SK-N-SH treated with all-trans-retinoic acid at 6 μM for 48 hours (cell line): ENCODE measurements at regions not wholly inside any gene's neighbourhood (a gene's known extent, or its start where the extent isn't known, plus 50 kb on each side); places are given as distances from the start of the nearest gene placed in this dataset.

Experiments
- ATAC-seq: fragments of 200-7000 bp; cut with Tn5 transposase; 3 replicates; pipeline ENCODE4 v1.9.1; 2020; ENCODE audit warnings: mild to moderate bottlenecking, moderate library complexity
- ARNTL ChIP-seq: fragments of 450-650 bp; formaldehyde crosslinking; IDR thresholded peaks from 2 replicates; pipeline ENCODE4 v1.5.0; 2020; ENCODE audit warnings: low read depth, mild to moderate bottlenecking, moderate library complexity, borderline replicate concordance
- BACH2 ChIP-seq: fragments of 250-450 bp; sonication (Bioruptor Pico); IDR thresholded peaks from 2 replicates; pipeline ENCODE4 v1.9.0; 2021; ENCODE audit warnings: mild to moderate bottlenecking, borderline replicate concordance
- CSDC2 ChIP-seq: fragments of 250-450 bp; sonication (Bioruptor Pico); IDR thresholded peaks from 2 replicates; pipeline ENCODE4 v1.5.0; 2020; ENCODE audit warnings: mild to moderate bottlenecking, moderate library complexity
- ESRRG ChIP-seq: fragments of 250-450 bp; sonication (Bioruptor Pico); IDR thresholded peaks from 2 replicates; pipeline ENCODE4 v1.6.1; 2021; ENCODE audit warnings: mild to moderate bottlenecking
- GLIS3 ChIP-seq: fragments of 250-450 bp; sonication (Bioruptor Pico); IDR thresholded peaks from 2 replicates; pipeline ENCODE4 v1.5.0; 2020; ENCODE audit warnings: mild to moderate bottlenecking, moderate library complexity
- OSR1 ChIP-seq: fragments of 250-450 bp; sonication (Bioruptor Pico); IDR thresholded peaks from 2 replicates; pipeline ENCODE4 v1.8.0; 2022; ENCODE audit warnings: moderate library complexity, mild to moderate bottlenecking, inconsistent platforms
- PATZ1 ChIP-seq: fragments of 250-450 bp; sonication (Bioruptor Pico); IDR thresholded peaks from 2 replicates; pipeline ENCODE4 v1.8.0; 2020; ENCODE audit warnings: mild to moderate bottlenecking, moderate library complexity, borderline replicate concordance
- POU6F1 ChIP-seq: fragments of 250-450 bp; sonication (Bioruptor Pico); IDR thresholded peaks from 2 replicates; pipeline ENCODE4 v1.8.0; 2021; ENCODE audit warnings: low read depth, mild to moderate bottlenecking, moderate library complexity, borderline replicate concordance
- RARB ChIP-seq: fragments of 250-450 bp; sonication (Bioruptor Pico); IDR thresholded peaks from 2 replicates; pipeline ENCODE4 v1.8.0; 2021; ENCODE audit warnings: mild to moderate bottlenecking, moderate library complexity
- SNAI2 ChIP-seq: fragments of 250-450 bp; sonication (Bioruptor Pico); IDR thresholded peaks from 2 replicates; pipeline ENCODE4 v1.5.0; 2020; ENCODE audit warnings: mild to moderate bottlenecking, moderate library complexity
- TCF4 ChIP-seq: fragments of 250-450 bp; sonication (Bioruptor Pico); IDR thresholded peaks from 2 replicates; pipeline ENCODE4 v1.8.0; 2021; ENCODE audit warnings: mild to moderate bottlenecking, moderate library complexity, borderline replicate concordance
- TOX ChIP-seq: fragments of 250-450 bp; sonication (Bioruptor Pico); IDR thresholded peaks from 2 replicates; pipeline ENCODE4 v1.8.0; 2021; ENCODE audit warnings: mild to moderate bottlenecking, moderate library complexity, borderline replicate concordance
- ZFP3 ChIP-seq: fragments of 250-450 bp; sonication (Bioruptor Pico); IDR thresholded peaks from 2 replicates; pipeline ENCODE4 v1.5.0; 2020; ENCODE audit warnings: mild to moderate bottlenecking, moderate library complexity
- ZFP30 ChIP-seq: fragments of 450-650 bp; formaldehyde crosslinking; IDR thresholded peaks from 2 replicates; pipeline ENCODE4 v1.5.0; 2022; ENCODE audit warnings: mild to moderate bottlenecking, moderate library complexity
- ZNF565 ChIP-seq: fragments of 450-650 bp; formaldehyde crosslinking; conservative IDR thresholded peaks from 2 replicates; pipeline ENCODE4 v1.5.0; 2020; ENCODE audit warnings: low read depth, mild to moderate bottlenecking, moderate library complexity
- ZNF70 ChIP-seq: fragments of 450-650 bp; formaldehyde crosslinking; IDR thresholded peaks from 2 replicates; pipeline ENCODE4 v1.5.0; 2020; ENCODE audit warnings: mild to moderate bottlenecking, moderate library complexity
- ZNF8 ChIP-seq: fragments of 450-650 bp; formaldehyde crosslinking; IDR thresholded peaks from 2 replicates; pipeline ENCODE4 v1.5.0; 2020; ENCODE audit warnings: mild to moderate bottlenecking, moderate library complexity
- TF ChIP-seq, protein P1 (sequence below): fragments of 250-450 bp; sonication (Bioruptor Pico); IDR thresholded peaks from 2 replicates; pipeline ENCODE4 v1.5.0; 2020; ENCODE audit warnings: mild to moderate bottlenecking, moderate library complexity
- TF ChIP-seq, protein P2 (sequence below): fragments of 250-450 bp; sonication (Bioruptor Pico); IDR thresholded peaks from 2 replicates; pipeline ENCODE4 v1.5.1; 2020; ENCODE audit warnings: low read depth, mild to moderate bottlenecking, moderate library complexity

DNA sequence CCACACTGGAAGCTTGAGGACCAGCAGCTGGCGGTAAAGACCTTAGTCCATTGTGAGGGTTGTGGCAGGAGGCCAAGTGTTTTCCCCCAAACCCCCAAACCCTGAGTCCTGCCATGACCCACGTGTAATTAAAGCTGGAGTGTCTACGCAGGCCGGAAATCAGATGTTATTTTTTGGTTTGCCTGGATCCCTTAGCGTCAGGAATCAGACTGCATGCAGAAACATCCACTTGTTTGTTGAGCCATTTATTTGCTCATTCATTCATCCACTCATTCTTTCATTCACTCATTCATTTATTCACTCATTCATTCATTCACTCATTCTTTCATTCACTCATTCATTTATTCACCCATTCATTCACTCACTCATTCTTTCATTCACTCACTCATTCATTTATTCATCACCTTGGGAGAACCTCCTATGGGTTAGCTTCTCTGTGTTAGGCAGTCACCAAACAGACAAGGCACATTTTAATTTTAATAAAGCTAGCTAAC, 313.1 kb downstream of the MAF start (continued):
- TF ChIP-seq, protein P1, sequence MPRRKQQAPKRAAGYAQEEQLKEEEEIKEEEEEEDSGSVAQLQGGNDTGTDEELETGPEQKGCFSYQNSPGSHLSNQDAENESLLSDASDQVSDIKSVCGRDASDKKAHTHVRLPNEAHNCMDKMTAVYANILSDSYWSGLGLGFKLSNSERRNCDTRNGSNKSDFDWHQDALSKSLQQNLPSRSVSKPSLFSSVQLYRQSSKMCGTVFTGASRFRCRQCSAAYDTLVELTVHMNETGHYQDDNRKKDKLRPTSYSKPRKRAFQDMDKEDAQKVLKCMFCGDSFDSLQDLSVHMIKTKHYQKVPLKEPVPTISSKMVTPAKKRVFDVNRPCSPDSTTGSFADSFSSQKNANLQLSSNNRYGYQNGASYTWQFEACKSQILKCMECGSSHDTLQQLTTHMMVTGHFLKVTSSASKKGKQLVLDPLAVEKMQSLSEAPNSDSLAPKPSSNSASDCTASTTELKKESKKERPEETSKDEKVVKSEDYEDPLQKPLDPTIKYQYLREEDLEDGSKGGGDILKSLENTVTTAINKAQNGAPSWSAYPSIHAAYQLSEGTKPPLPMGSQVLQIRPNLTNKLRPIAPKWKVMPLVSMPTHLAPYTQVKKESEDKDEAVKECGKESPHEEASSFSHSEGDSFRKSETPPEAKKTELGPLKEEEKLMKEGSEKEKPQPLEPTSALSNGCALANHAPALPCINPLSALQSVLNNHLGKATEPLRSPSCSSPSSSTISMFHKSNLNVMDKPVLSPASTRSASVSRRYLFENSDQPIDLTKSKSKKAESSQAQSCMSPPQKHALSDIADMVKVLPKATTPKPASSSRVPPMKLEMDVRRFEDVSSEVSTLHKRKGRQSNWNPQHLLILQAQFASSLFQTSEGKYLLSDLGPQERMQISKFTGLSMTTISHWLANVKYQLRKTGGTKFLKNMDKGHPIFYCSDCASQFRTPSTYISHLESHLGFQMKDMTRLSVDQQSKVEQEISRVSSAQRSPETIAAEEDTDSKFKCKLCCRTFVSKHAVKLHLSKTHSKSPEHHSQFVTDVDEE (CRISPR knock-in tag): no peak
- TF ChIP-seq TOX (no peak), ESRRG (no peak), ZNF8 (no peak)
- TF ChIP-seq, all 23 proteins: peak for 0

- no peak for ATAC-seq
- TF ChIP-seq CSDC2 (no peak), ZNF8 (no peak), TCF4 (no peak), TOX (no peak)
- TF ChIP-seq, all 23 proteins: peak for 0
These were observed 313.7 kb downstream of the MAF start for GRCh38 chr16:79286646-79287423.

GRCh38 chr16:79284766-79285165, 315.8 kb downstream of the MAF start:
- ATAC-seq: no peak
- TF ChIP-seq CSDC2 (no peak), ZFP3 (CRISPR knock-in tag) (no peak), ZNF70 (CRISPR knock-in tag) (no peak), ARNTL (CRISPR knock-in tag) (no peak), SNAI2 (CRISPR knock-in tag) (no peak), RARB (CRISPR knock-in tag) (no peak), ZFP30 (CRISPR knock-in tag) (no peak), PATZ1 (CRISPR knock-in tag) (no peak)
- TF ChIP-seq, protein P1 (CRISPR knock-in tag): no peak
- TF ChIP-seq, protein P2, sequence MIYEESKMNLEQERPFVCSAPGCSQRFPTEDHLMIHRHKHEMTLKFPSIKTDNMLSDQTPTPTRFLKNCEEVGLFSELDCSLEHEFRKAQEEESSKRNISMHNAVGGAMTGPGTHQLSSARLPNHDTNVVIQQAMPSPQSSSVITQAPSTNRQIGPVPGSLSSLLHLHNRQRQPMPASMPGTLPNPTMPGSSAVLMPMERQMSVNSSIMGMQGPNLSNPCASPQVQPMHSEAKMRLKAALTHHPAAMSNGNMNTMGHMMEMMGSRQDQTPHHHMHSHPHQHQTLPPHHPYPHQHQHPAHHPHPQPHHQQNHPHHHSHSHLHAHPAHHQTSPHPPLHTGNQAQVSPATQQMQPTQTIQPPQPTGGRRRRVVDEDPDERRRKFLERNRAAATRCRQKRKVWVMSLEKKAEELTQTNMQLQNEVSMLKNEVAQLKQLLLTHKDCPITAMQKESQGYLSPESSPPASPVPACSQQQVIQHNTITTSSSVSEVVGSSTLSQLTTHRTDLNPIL: no peak

DNA sequence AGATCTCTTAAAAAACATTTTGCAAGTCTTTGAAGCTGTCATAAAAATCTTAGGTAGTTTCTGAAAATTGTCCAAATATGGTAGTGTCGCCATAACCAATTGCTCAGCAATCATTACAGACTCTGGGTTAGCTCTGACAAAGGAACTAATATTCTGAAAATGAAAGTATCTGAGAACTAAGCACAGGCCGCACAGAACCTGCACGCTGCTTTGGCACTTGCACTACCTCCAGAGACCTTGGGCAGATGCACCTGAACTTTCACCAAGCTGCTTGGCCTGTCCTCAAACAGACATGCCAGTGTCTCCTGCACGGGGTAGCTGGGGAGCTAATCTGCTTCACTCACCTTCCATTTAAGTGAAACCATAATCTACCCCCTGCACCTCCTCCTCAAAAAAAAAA, 317.0 kb downstream of the MAF start:
- no peak for ATAC-seq
- TF ChIP-seq, protein P1 (CRISPR knock-in tag): no peak
- TF ChIP-seq TCF4 (no peak), ZNF8 (no peak), TOX (no peak), BACH2 (no peak), GLIS3 (CRISPR knock-in tag) (no peak), POU6F1 (CRISPR knock-in tag) (no peak), ZNF565 (CRISPR knock-in tag) (no peak), ZNF70 (CRISPR knock-in tag) (no peak), ZFP3 (CRISPR knock-in tag) (no peak), OSR1 (CRISPR knock-in tag) (no peak), RARB (CRISPR knock-in tag) (no peak), ESRRG (no peak), ARNTL (CRISPR knock-in tag) (no peak)
